ENCODE measurements at regions not wholly inside any gene's neighbourhood (a gene's known extent, or its start where the extent isn't known, plus 50 kb on each side); places are given as distances from the start of the nearest gene placed in this dataset.
"Not testable (repeated sequence)": the region's sequence is repeated elsewhere in the genome, so short reads cannot be mapped to it uniquely, and the experiment has no call there.

GRCh38 chr12:87529413-87529812 is 499.8 kb downstream of the C12orf50 start:
- no peak for DNase-seq

GRCh38 chr12:87520968-87521367 is 508.2 kb downstream of the C12orf50 start:
- DNase-seq, result no peak

GRCh38 chr12:87518481-87518880 is 510.7 kb downstream of the C12orf50 start:
- no peak for DNase-seq

GRCh38 chr12:87518036-87518435 is 511.2 kb downstream of the C12orf50 start:
- DNase-seq, result no peak

- DNase-seq, result no peak
Measured at GRCh38 chr12:87513536-87514280, 515.5 kb downstream of the C12orf50 start.

- no peak for DNase-seq
Measured at GRCh38 chr12:87511371-87511770, 517.8 kb downstream of the C12orf50 start.

- DNase-seq, result no peak
Measured at GRCh38 chr12:87509237-87509820, 519.9 kb downstream of the C12orf50 start.

GRCh38 chr12:87491598-87491997 is 537.6 kb downstream of the C12orf50 start:
- no peak for DNase-seq

GRCh38 chr12:87491089-87491488 is 538.1 kb downstream of the C12orf50 start:
- DNase-seq, result no peak

GRCh38 chr12:87469295-87469694 is 559.9 kb downstream of the C12orf50 start:
- DNase-seq, result no peak

- DNase-seq, result no peak
Measured at GRCh38 chr12:87467936-87468335, 561.3 kb downstream of the C12orf50 start.

GRCh38 chr12:87464565-87464964 is 564.6 kb downstream of the C12orf50 start:
- no peak for DNase-seq

GRCh38 chr12:87444039-87444438 is 585.2 kb downstream of the C12orf50 start:
- no peak for DNase-seq

GRCh38 chr12:87441511-87441910 is 587.7 kb downstream of the C12orf50 start:
- no peak for DNase-seq

GRCh38 chr12:87439990-87440827 is 589.0 kb downstream of the C12orf50 start:
- no peak for DNase-seq

- DNase-seq, result no peak
Measured at GRCh38 chr12:87430444-87430843, 598.8 kb downstream of the C12orf50 start.

GRCh38 chr12:87428701-87429277 is 600.4 kb downstream of the C12orf50 start:
- DNase-seq, result no peak

- peak; percentile 53 for DNase-seq
Measured at GRCh38 chr12:87427770-87428169, 601.4 kb downstream of the C12orf50 start.

- DNase-seq, result no peak
Measured at GRCh38 chr12:87425942-87426554, 603.2 kb downstream of the C12orf50 start.

- not testable (repeated sequence) for DNase-seq
Measured at GRCh38 chr12:87421233-87421632, 608.0 kb downstream of the C12orf50 start.

- no peak for DNase-seq
Measured at GRCh38 chr12:87413784-87414183, 615.4 kb downstream of the C12orf50 start.

GRCh38 chr12:87406926-87407325 is 622.3 kb downstream of the C12orf50 start:
- DNase-seq, result no peak

GRCh38 chr12:87405918-87406317 is 623.3 kb downstream of the C12orf50 start:
- no peak for DNase-seq
